Activated CD4-positive, alpha-beta T cell treated with anti-CD3 and anti-CD28 coated beads, Interleukin-2, amount 50 U/mL, for 1 hour (primary cell): ENCODE measurements at regions not wholly inside any gene's neighbourhood (a gene's known extent, or its start where the extent isn't known, plus 50 kb on each side); places are given as distances from the start of the nearest gene placed in this dataset.

Source experiments
- DNase-seq: peaks from one replicate; pipeline ENCODE4 v3.0.0-alpha.2; 2020

GRCh38 chr4:111761531-111761930 lies 383.7 kb upstream of the FAM241A start:
- no peak for DNase-seq

GRCh38 chr4:111770514-111770913 lies 374.7 kb upstream of the FAM241A start:
- no peak for DNase-seq

GRCh38 chr4:111773858-111774257 lies 371.4 kb upstream of the FAM241A start:
- DNase-seq, result no peak

GRCh38 chr4:111775556-111776297 lies 369.5 kb upstream of the FAM241A start:
- DNase-seq, result no peak

GRCh38 chr4:111776561-111776960 lies 368.7 kb upstream of the FAM241A start:
- no peak for DNase-seq

- DNase-seq, result no peak
Observed at GRCh38 chr4:111778543-111778942, 366.7 kb upstream of the FAM241A start.

- DNase-seq, result no peak
Observed at GRCh38 chr4:111780965-111781364, 364.3 kb upstream of the FAM241A start.

- no peak for DNase-seq
Observed at GRCh38 chr4:111781611-111782010, 363.6 kb upstream of the FAM241A start.

GRCh38 chr4:111788099-111788498 lies 357.2 kb upstream of the FAM241A start:
- DNase-seq, result no peak

- no peak for DNase-seq
Observed at GRCh38 chr4:111789901-111790640, 355.2 kb upstream of the FAM241A start.

GRCh38 chr4:111792632-111793031 lies 352.6 kb upstream of the FAM241A start:
- DNase-seq, result no peak

- DNase-seq, result no peak
Observed at GRCh38 chr4:111793433-111794091, 351.7 kb upstream of the FAM241A start.

GRCh38 chr4:111797455-111798163 lies 347.6 kb upstream of the FAM241A start:
- DNase-seq, result no peak

- DNase-seq, result no peak
Observed at GRCh38 chr4:111798840-111799239, 346.4 kb upstream of the FAM241A start.

GRCh38 chr4:111800551-111800950 lies 344.7 kb upstream of the FAM241A start:
- no peak for DNase-seq

GRCh38 chr4:111802191-111802590 lies 343.1 kb upstream of the FAM241A start:
- DNase-seq, result no peak

- no peak for DNase-seq
Observed at GRCh38 chr4:111806331-111806730, 338.9 kb upstream of the FAM241A start.

GRCh38 chr4:111807576-111807975 lies 337.7 kb upstream of the FAM241A start:
- DNase-seq, result no peak

- no peak for DNase-seq
Observed at GRCh38 chr4:111808174-111808573, 337.1 kb upstream of the FAM241A start.

- no peak for DNase-seq
Observed at GRCh38 chr4:111811661-111812060, 333.6 kb upstream of the FAM241A start.

GRCh38 chr4:111812114-111812513 lies 333.1 kb upstream of the FAM241A start:
- no peak for DNase-seq

GRCh38 chr4:111812760-111813159 lies 332.5 kb upstream of the FAM241A start:
- DNase-seq, result no peak

- DNase-seq, result no peak
Observed at GRCh38 chr4:111813555-111814140, 331.6 kb upstream of the FAM241A start.
